ENCODE measurements at regions not wholly inside any gene's neighbourhood (a gene's known extent, or its start where the extent isn't known, plus 50 kb on each side); places are given as distances from the start of the nearest gene placed in this dataset.

GRCh38 chr9:79977074-79977435, 405.3 kb downstream of the TLE4 start:
- H3K4me3 ChIP-seq (ENCODE audit: low read depth, low read length): no peak overlapping the region
- TF ChIP-seq CTCF (IDR thresholded peaks at IDR 0.05; ENCODE audit: insufficient read depth, low read length, poor library complexity, severe bottlenecking): no peak
- H3K36me3 ChIP-seq (ENCODE audit: control insufficient read depth, insufficient read depth, low read length): no peaks in the 10 kb centered on the region
- DNase-seq (ENCODE audit: low read depth): no peak
- no peaks in the 10 kb centered on the region for H3K27me3 ChIP-seq (ENCODE audit: control insufficient read depth, insufficient read depth, low read length)

- no peak for DNase-seq (ENCODE audit: low read depth)
Measured at GRCh38 chr9:79976257-79977073, 404.7 kb downstream of the TLE4 start.

GRCh38 chr9:79975621-79976256, 404.0 kb downstream of the TLE4 start:
- no peak for TF ChIP-seq CTCF (IDR thresholded peaks at IDR 0.05; ENCODE audit: insufficient read depth, low read length, poor library complexity, severe bottlenecking)
- Histone ChIP-seq H3K36me3 (ENCODE audit: control insufficient read depth, insufficient read depth, low read length) (no peaks in the 10 kb centered on the region), H3K4me3 (ENCODE audit: low read depth, low read length) (no peak overlapping the region), H3K27me3 (ENCODE audit: control insufficient read depth, insufficient read depth, low read length) (no peaks in the 10 kb centered on the region)
- no peak for DNase-seq (ENCODE audit: low read depth)

More at GRCh38 chr9:79976257-79977073, 404.7 kb downstream of the TLE4 start:
- no peaks in the 10 kb centered on the region for H3K36me3 ChIP-seq (ENCODE audit: control insufficient read depth, insufficient read depth, low read length)
- no peak for TF ChIP-seq CTCF (IDR thresholded peaks at IDR 0.05; ENCODE audit: insufficient read depth, low read length, poor library complexity, severe bottlenecking)
- no peak overlapping the region for H3K4me3 ChIP-seq (ENCODE audit: low read depth, low read length)
- no peaks in the 10 kb centered on the region for H3K27me3 ChIP-seq (ENCODE audit: control insufficient read depth, insufficient read depth, low read length)

GRCh38 chr9:79974806-79975422, 403.1 kb downstream of the TLE4 start:
- Histone ChIP-seq H3K36me3 (ENCODE audit: control insufficient read depth, insufficient read depth, low read length) (no peaks in the 10 kb centered on the region), H3K27me3 (ENCODE audit: control insufficient read depth, insufficient read depth, low read length) (no peaks in the 10 kb centered on the region), H3K4me3 (ENCODE audit: low read depth, low read length) (no peak overlapping the region)
- DNase-seq (ENCODE audit: low read depth): no peak
- TF ChIP-seq CTCF (IDR thresholded peaks at IDR 0.05; ENCODE audit: insufficient read depth, low read length, poor library complexity, severe bottlenecking): no peak

GRCh38 chr9:79973627-79974026, 401.9 kb downstream of the TLE4 start:
- no peak for DNase-seq (ENCODE audit: low read depth)
- Histone ChIP-seq H3K4me3 (ENCODE audit: low read depth, low read length) (no peak overlapping the region), H3K36me3 (ENCODE audit: control insufficient read depth, insufficient read depth, low read length) (no peaks in the 10 kb centered on the region), H3K27me3 (ENCODE audit: control insufficient read depth, insufficient read depth, low read length) (no peaks in the 10 kb centered on the region)
- no peak for TF ChIP-seq CTCF (IDR thresholded peaks at IDR 0.05; ENCODE audit: insufficient read depth, low read length, poor library complexity, severe bottlenecking)

Measured in kidney epithelial cell (primary cell).